ENCODE measurements at regions not wholly inside any gene's neighbourhood (a gene's known extent, or its start where the extent isn't known, plus 50 kb on each side); places are given as distances from the start of the nearest gene placed in this dataset.

DNA sequence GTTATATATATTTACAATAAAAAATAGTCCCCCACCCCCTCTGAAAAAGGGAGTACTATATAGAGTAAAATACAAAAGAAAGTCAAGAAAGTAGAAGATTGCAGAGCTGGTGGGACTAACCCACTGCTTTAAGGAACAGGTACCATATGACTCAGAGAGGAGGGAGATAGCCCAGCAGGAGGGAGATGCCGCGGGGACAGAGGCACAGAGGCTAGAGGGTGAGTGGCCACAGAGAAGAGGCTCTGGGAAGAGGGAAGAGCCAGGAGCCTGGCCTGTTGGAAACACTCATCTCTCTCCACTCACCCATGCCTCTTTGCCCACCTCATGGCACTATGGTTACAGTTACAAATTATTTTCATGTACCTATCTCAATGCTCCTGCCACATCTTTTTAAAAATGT, 53.6 kb upstream of the LYVE1 start:
- TF ChIP-seq, protein P1, sequence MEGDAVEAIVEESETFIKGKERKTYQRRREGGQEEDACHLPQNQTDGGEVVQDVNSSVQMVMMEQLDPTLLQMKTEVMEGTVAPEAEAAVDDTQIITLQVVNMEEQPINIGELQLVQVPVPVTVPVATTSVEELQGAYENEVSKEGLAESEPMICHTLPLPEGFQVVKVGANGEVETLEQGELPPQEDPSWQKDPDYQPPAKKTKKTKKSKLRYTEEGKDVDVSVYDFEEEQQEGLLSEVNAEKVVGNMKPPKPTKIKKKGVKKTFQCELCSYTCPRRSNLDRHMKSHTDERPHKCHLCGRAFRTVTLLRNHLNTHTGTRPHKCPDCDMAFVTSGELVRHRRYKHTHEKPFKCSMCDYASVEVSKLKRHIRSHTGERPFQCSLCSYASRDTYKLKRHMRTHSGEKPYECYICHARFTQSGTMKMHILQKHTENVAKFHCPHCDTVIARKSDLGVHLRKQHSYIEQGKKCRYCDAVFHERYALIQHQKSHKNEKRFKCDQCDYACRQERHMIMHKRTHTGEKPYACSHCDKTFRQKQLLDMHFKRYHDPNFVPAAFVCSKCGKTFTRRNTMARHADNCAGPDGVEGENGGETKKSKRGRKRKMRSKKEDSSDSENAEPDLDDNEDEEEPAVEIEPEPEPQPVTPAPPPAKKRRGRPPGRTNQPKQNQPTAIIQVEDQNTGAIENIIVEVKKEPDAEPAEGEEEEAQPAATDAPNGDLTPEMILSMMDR (IDR thresholded peaks at IDR 0.05 in 8 of 11, conservative IDR thresholded peaks at IDR 0.05 in 3 of 11), result no peak
- no peak for TF ChIP-seq POLR2A (IDR thresholded peaks at IDR 0.05)

Measured in spleen (tissue), 7 donors.